ENCODE measurements at regions not wholly inside any gene's neighbourhood (a gene's known extent, or its start where the extent isn't known, plus 50 kb on each side); places are given as distances from the start of the nearest gene placed in this dataset.

DNA sequence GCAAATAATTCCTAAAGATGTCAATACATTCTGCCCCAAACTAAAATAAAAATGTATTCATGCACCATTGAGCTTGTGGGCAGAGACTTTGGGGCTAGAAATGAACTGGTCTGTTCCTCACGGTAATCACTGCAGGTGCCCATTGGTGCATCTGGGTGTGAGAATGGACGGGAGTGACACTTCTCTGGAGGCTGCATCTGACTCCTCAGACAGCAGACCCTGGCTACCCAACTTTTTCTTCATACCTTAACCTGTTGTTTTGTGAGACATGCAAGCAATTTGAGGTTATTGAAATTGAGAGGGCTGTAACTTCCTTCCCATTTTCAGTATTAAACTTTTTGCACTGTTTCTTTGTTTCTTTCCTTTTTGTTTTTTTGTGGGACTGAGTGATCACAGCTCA, 333.4 kb downstream of the ICE1 start:
- Histone ChIP-seq H3K4me3 (no peak overlapping the region), H3K36me3 (no peaks in the 10 kb centered on the region), H3K27me3 (no peaks in the 10 kb centered on the region), H3K27ac (no peak overlapping the region), H3K9me3 (peaks cover 0 to 5% (median 0%) of the 10 kb centered on the region in 4 donors), H3K4me1 (no peaks in the 10 kb centered on the region)
- no peak for DNase-seq (ENCODE audit: low spot score in 2 of 2)
- 59 to 74% methylated on average over 2 of the region's 2 CpGs for WGBS, 2 donors
- TF ChIP-seq EP300 (IDR thresholded peaks at IDR 0.05), result no peak
- no peak for TF ChIP-seq POLR2A (IDR thresholded peaks at IDR 0.05)
- no peak for TF ChIP-seq CTCF (IDR thresholded peaks at IDR 0.05)

DNA sequence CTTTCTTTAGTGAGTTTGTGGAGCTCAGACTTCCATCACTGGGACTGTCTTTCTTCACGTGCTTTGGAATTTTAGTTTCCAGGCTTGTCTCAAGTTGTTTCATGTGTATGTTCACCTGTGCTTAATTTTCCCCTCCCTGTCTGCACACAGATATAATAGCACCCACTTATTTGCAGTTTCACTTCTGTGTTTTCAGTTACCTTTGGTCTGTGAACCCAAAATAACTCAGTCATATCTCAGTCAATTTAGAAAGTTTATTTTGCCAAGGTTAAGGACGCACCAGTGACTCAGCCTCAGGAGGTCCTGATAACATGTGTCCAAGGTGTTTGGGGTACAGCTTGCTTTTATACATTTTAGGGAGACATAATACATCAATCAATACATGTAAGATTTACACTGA, 330.4 kb downstream of the ICE1 start:
- no peaks in the 10 kb centered on the region for H3K9me3 ChIP-seq
- no peak for TF ChIP-seq EP300 (IDR thresholded peaks at IDR 0.05)
- no peak for TF ChIP-seq POLR2A (IDR thresholded peaks at IDR 0.05)
- TF ChIP-seq CTCF (IDR thresholded peaks at IDR 0.05), result no peak
- no peak for DNase-seq (ENCODE audit: low spot score in 2 of 2)
- no peak overlapping the region for H3K27ac ChIP-seq
- no peaks in the 10 kb centered on the region for H3K27me3 ChIP-seq
- no peaks in the 10 kb centered on the region for H3K4me1 ChIP-seq
- H3K4me3 ChIP-seq, result no peak overlapping the region
- no peaks in the 10 kb centered on the region for H3K36me3 ChIP-seq
- 76 to 82% methylated on average over 2 of the region's 2 CpGs for WGBS, 2 donors

- H3K27me3 ChIP-seq, result no peaks in the 10 kb centered on the region
- H3K36me3 ChIP-seq, result no peaks in the 10 kb centered on the region
- no peak overlapping the region for H3K4me3 ChIP-seq
- no peaks in the 10 kb centered on the region for H3K4me1 ChIP-seq
- no peak overlapping the region for H3K27ac ChIP-seq
- TF ChIP-seq CTCF (IDR thresholded peaks at IDR 0.05) (no peak), POLR2A (IDR thresholded peaks at IDR 0.05) (no peak), EP300 (IDR thresholded peaks at IDR 0.05) (no peak)
- DNase-seq (ENCODE audit: low spot score in 2 of 2), result no peak
- whole genome bisulfite sequencing, 2 donors, result 45 to 62% methylated on average over 7 of the region's 7 CpGs
- H3K9me3 ChIP-seq, result peaks cover 0 to 1% (median 0%) of the 10 kb centered on the region in 4 donors
Measured at GRCh38 chr5:5751987-5752386, 329.5 kb downstream of the ICE1 start.

DNA sequence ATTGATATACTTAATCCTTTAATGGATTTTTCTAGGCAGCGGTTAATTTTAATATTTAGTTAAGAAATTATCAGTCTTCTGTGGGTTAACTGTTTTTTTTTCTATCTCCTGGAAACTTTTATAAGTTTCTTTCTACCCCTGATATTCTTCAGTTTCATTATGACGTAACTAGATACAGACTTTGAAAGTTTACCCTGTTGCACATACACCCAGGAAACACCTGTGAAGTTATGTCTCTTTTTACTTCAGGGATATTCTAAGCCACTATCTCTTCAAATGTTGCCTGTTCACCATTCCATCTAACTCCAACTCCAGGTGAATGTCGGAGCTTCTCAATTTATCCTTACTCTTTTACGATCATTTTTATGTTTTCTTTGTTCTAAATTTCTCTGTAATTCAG, 329.0 kb downstream of the ICE1 start:
- Histone ChIP-seq H3K4me3 (no peak overlapping the region), H3K36me3 (no peaks in the 10 kb centered on the region), H3K4me1 (no peaks in the 10 kb centered on the region), H3K27ac (no peak overlapping the region), H3K9me3 (peaks cover 0 to 5% (median 0%) of the 10 kb centered on the region in 4 donors), H3K27me3 (no peaks in the 10 kb centered on the region)
- TF ChIP-seq CTCF (IDR thresholded peaks at IDR 0.05) (no peak), EP300 (IDR thresholded peaks at IDR 0.05) (no peak), POLR2A (IDR thresholded peaks at IDR 0.05) (no peak)
- 94% methylated on average over 4 of the region's 4 CpGs for WGBS, 2 donors
- no peak for DNase-seq (ENCODE audit: low spot score in 2 of 2)

DNA sequence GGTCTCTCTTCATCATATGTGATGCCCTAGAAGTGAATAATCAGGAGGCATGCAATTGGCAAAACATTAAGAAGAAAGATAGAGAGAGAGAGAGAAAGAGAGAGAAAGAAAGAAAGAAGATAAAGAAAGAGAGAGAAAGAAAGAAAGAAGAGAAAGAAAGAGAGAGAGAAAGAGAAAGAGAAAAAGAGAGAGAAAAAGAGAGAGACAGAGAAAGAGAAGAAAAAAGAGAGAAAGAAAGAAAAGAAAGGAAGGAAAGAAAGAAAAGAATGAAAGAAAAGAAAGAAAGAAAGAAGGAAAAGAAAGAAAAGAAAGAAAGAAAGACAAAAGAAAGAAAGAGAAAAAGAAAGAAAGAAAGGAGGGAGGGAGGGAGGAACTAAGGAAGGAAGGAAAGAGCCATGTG, 318.9 kb downstream of the ICE1 start:
- H3K4me3 ChIP-seq, result no peak overlapping the region
- H3K27ac ChIP-seq, result no peak overlapping the region
- no peaks in the 10 kb centered on the region for H3K4me1 ChIP-seq
- H3K9me3 ChIP-seq, result peaks cover 0 to 37% (median 6%) of the 10 kb centered on the region in 4 donors
- no peaks in the 10 kb centered on the region for H3K27me3 ChIP-seq
- no peak for TF ChIP-seq POLR2A (IDR thresholded peaks at IDR 0.05)
- no peak for TF ChIP-seq CTCF (IDR thresholded peaks at IDR 0.05)
- TF ChIP-seq EP300 (IDR thresholded peaks at IDR 0.05), result no peak
- H3K36me3 ChIP-seq, result no peaks in the 10 kb centered on the region
- DNase-seq (ENCODE audit: low spot score in 2 of 2), result no peak
